ENCODE measurements at regions not wholly inside any gene's neighbourhood (a gene's known extent, or its start where the extent isn't known, plus 50 kb on each side); places are given as distances from the start of the nearest gene placed in this dataset.

DNA sequence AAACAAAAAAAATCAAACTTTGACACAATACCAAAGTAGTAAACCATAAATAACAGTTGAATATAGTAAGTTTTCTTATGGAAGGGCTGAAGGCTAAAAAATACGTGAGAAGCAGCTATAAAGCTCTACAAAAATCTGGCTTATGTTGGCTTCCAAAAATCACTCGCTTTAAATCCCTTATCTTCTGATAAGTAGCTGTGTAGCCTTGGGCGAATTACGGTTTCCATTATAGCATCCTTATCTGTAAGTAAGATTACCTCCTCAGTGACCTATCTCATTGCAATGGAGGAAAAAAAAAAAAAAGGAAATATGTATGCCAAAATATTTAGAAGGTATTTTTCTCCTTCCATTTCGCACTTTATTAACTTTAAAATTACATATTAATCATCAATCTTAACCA lies 348.6 kb downstream of the PLOD2 start:
- Histone ChIP-seq H3K27me3 (ENCODE audit: insufficient read depth, low read depth) (no peaks in the 10 kb centered on the region), H3K36me3 (ENCODE audit: low read depth) (no peaks in the 10 kb centered on the region), H3F3A (ENCODE audit: insufficient read depth, low read depth) (no peaks in the 10 kb centered on the region), H3K9me3 (ENCODE audit: insufficient read depth, low read depth) (no peaks in the 10 kb centered on the region), H3K4me1 (replicated peaks; ENCODE audit: insufficient read depth) (no peaks in the 10 kb centered on the region), H3K27ac (no peak overlapping the region), H3K9me2 (ENCODE audit: insufficient read depth) (no peaks in the 10 kb centered on the region), H3K4me3 (no peak overlapping the region), H3K79me2 (ENCODE audit: low read depth) (no peaks in the 10 kb centered on the region), H3K4me2 (no peak overlapping the region), H4K20me1 (ENCODE audit: insufficient read depth) (no peaks in the 10 kb centered on the region), H2AFZ (no peak overlapping the region)
- ChIA-PET CTCF (no interaction called here), POLR2A (ENCODE audit: unreplicated experiment) (no interaction called here)
- no peak for DNase-seq
- intact Hi-C loops (cut with micrococcal nuclease; ENCODE audit: unreplicated experiment), result no loop called here
- no peak for TF ChIP-seq CTCF (conservative IDR thresholded peaks at IDR 0.05)
- no peak for TF ChIP-seq EZH2 (IDR thresholded peaks at IDR 0.05; ENCODE audit: low read depth)
- no TSS peak for BruUV-seq (replicated peaks)

GRCh38 chr3:145815707-145816413 lies 345.1 kb downstream of the PLOD2 start:
- Histone ChIP-seq H4K20me1 (ENCODE audit: insufficient read depth) (no peaks in the 10 kb centered on the region), H3K4me1 (replicated peaks; ENCODE audit: insufficient read depth) (no peaks in the 10 kb centered on the region), H3K36me3 (ENCODE audit: low read depth) (no peaks in the 10 kb centered on the region), H3K4me2 (no peak overlapping the region), H3K79me2 (ENCODE audit: low read depth) (no peaks in the 10 kb centered on the region), H3K9me3 (ENCODE audit: insufficient read depth, low read depth) (no peaks in the 10 kb centered on the region), H3F3A (ENCODE audit: insufficient read depth, low read depth) (no peaks in the 10 kb centered on the region), H3K9me2 (ENCODE audit: insufficient read depth) (no peaks in the 10 kb centered on the region), H3K27me3 (ENCODE audit: insufficient read depth, low read depth) (no peaks in the 10 kb centered on the region), H2AFZ (no peak overlapping the region), H3K27ac (no peak overlapping the region), H3K4me3 (no peak overlapping the region)
- intact Hi-C loops (cut with micrococcal nuclease; ENCODE audit: unreplicated experiment), result no loop called here
- ChIA-PET CTCF (no interaction called here), POLR2A (ENCODE audit: unreplicated experiment) (no interaction called here)
- BruUV-seq (replicated peaks), result no TSS peak
- DNase-seq, result no peak
- TF ChIP-seq EZH2 (IDR thresholded peaks at IDR 0.05; ENCODE audit: low read depth), result no peak
- no peak for TF ChIP-seq CTCF (conservative IDR thresholded peaks at IDR 0.05)

DNA sequence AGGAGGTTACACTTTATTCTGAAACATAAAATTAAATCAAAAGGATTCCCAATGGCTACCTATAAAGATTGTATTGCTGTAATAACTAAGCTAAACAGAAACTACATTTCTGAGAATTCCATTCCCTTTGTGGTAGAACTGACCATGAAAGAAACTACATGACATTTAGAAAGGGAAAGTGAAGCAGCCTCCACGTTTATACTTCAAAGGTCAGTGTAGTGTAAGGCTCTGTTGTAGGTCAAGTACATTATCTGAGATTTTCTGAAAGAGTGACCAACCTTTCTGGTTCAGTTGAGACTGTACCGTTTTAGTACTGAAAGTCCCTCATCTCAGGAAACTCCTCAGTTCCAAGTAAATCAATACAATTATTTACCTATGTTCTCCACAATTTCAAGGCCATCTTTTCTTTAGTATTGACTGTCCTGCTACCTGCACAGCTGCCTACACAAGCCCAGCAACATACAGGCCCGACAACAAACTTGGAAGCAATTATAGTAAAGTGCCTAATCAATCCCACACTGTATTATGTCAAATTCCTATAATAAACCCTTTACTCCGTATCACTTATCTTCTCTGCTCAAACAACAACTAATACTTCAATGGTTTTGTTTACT lies 343.0 kb downstream of the PLOD2 start:
- POLR2A ChIA-PET (ENCODE audit: unreplicated experiment), result no interaction called here
- CTCF ChIA-PET, result no interaction called here
- BruUV-seq (replicated peaks), result no TSS peak

More for the DNA sequence above, 343.0 kb downstream of the PLOD2 start:
- Histone ChIP-seq H2AFZ (no peak overlapping the region), H3K36me3 (ENCODE audit: low read depth) (no peaks in the 10 kb centered on the region), H3K9me2 (ENCODE audit: insufficient read depth) (no peaks in the 10 kb centered on the region), H3F3A (ENCODE audit: insufficient read depth, low read depth) (no peaks in the 10 kb centered on the region), H3K27ac (no peak overlapping the region), H3K4me1 (replicated peaks; ENCODE audit: insufficient read depth) (no peaks in the 10 kb centered on the region), H3K79me2 (ENCODE audit: low read depth) (no peaks in the 10 kb centered on the region), H3K9me3 (ENCODE audit: insufficient read depth, low read depth) (no peaks in the 10 kb centered on the region), H4K20me1 (ENCODE audit: insufficient read depth) (no peaks in the 10 kb centered on the region), H3K27me3 (ENCODE audit: insufficient read depth, low read depth) (no peaks in the 10 kb centered on the region), H3K4me3 (no peak overlapping the region), H3K4me2 (no peak overlapping the region)
- TF ChIP-seq EZH2 (IDR thresholded peaks at IDR 0.05; ENCODE audit: low read depth), result no peak
- no peak for TF ChIP-seq CTCF (conservative IDR thresholded peaks at IDR 0.05)
- intact Hi-C loops (cut with micrococcal nuclease; ENCODE audit: unreplicated experiment), result no loop called here
- DNase-seq, result no peak

All from PC-9 (cell line).